ENCODE measurements at regions not wholly inside any gene's neighbourhood (a gene's known extent, or its start where the extent isn't known, plus 50 kb on each side); places are given as distances from the start of the nearest gene placed in this dataset.

- DNase-seq = no peak
Measured at GRCh38 chr1:5367306-5367705, 624.9 kb downstream of the NPHP4 start.

GRCh38 chr1:5365751-5366150 is 626.5 kb downstream of the NPHP4 start:
- no peak for DNase-seq

DNA sequence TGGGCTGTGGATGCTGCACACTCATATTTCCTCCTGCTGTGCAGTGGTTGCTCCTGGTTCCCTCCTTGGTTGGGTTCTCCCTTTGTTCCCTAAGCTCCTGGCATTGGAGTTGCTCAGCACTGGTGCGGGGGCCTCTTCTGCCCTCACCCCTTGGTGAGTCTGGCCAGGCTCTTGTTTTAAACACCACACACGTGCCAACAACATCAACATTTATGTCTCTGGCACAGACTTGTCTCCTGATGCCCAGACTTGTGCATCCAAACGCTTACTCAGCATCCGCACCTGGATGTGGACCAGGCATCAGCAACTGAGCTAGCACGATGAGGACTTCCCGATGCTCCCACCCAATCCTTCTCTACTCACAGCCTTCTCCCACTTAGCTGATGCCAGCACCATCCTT is 627.6 kb downstream of the NPHP4 start:
- no peak for DNase-seq

DNA sequence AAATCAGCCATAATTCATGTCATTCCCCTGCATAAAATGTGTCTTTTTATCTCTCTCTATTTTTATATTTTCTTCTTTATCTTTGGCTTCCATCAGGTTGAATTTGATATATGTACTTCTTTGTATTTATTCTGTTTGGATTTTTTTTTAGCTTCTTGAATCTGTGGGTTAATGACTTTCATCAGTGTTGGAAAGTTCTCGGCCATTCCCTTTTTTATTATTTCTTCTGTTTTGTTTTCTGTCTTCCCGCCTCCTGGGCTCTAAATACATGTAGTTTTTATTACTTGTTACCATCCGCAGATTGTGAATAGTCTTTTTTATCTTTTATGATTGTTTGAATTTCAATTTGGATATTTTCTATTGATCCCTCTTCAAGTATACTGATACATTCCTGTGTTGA is 637.5 kb downstream of the NPHP4 start:
- no peak for DNase-seq

DNA sequence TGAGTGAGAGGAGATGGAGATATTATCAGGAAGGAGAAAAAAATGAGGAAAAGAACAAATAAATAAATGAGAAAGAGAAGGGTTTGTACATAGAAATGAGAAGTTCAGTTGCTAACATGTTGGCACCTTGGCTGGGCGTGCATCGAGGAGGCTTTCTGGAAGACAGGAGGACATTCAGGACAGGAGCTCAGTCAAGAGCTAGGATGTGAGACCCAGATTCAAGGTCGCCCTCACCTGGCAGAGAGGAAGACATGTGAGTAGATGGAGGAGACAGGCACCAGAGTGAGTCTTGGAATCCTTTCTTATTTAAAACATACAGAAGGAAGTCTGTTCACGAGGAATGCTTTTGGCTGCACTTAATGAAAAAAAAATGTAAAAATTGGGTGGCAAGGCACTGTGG is 640.9 kb downstream of the NPHP4 start:
- no peak for DNase-seq

- no peak for DNase-seq
Measured at GRCh38 chr1:5349526-5349925, 642.7 kb downstream of the NPHP4 start.

DNA sequence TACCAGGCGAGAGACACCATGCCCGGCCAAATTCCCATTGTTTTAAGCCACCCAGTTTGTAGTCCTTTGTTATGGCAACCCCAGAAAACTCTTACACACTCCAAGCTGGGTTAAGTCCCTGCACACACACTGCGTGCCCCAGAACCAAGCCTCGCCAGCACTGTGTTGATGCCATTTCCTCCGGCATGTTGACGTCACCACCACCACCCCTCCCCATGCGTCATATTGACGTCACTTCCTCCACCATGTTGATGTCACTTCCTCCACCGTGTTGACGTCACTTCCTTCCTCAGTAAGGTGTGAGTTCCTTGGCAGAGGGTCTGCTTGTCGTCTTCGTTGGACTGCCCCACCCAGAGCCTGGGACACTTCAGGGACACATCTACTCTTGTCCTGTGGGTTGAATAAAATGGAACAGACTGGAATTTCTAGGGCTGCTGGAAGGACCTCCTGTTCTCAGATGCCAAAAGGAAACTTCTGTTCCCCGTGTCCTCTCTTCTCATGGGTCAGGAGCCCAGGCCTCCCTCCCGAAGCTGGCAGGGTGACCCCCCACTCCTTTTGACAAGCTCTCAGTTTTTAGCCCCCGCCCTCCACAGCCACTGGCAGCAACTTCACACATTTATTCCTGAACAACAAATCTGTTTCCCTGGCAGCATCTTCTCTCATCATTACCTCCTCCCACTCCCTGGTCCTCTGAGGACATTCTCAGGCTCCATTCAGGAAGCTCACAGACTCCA is 643.3 kb downstream of the NPHP4 start:
- no peak for DNase-seq

- DNase-seq = no peak
Measured at GRCh38 chr1:5347726-5348125, 644.5 kb downstream of the NPHP4 start.

DNA sequence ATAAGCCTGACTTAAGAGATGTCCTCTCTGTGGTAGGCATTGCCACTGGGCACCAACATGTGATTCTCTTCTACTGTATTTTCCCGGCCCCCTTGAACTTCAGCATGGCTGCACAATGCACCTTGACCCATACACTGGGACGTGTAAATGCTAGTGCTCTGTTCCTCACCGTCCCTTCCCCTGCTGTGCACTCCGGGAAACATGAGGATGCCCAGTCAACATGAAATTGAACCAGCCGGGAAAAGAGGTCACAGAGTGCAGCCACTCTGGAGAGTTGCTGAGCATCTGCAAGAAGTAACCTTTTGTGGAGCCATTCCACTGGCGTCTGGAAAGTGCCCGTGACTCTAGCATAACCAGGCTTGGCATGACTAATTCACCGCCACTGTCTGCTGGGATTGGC is 646.7 kb downstream of the NPHP4 start:
- DNase-seq = no peak

- no peak for DNase-seq
Measured at GRCh38 chr1:5343256-5344020, 648.8 kb downstream of the NPHP4 start.

- DNase-seq = no peak
Measured at GRCh38 chr1:5342830-5343229, 649.4 kb downstream of the NPHP4 start.

DNA sequence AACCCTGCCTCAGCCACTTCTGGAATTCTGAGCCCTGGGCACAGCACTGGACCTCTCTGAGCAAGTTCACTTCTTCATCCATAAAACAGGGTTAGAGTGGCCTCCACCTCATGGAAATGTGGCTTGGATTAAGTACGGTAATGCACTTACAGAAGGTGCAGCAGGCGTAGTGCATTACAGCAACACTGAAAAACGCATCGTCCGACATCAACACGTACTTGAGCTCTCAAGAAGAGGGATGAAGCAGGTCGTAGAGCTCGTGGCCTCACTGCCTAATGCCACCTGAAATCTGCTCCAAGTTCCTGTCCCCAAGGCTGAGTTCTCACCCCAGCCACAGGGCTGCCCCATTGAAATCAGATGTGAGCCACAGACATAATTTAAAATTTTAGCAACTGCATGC is 650.1 kb downstream of the NPHP4 start:
- no peak for DNase-seq

DNA sequence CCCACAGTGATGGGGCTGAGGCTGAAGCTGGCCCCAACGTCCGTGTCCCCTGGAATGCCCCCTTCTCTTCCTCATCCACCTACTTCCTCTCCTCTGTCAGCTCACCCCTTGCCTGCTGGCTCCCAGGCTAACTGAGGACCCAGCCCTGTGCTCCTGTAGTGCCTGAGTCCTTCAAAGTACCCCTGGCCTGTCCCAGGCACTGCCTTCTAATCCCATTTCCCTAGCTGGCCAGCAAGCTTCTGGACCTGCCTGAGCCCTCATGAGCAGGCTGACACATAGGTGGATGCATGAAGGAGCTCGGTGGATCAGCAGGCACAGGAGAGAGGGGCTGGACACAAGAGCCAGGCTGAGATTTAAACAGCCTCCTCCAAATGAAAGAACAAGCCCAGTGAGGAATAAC is 650.8 kb downstream of the NPHP4 start:
- no peak for DNase-seq

DNA sequence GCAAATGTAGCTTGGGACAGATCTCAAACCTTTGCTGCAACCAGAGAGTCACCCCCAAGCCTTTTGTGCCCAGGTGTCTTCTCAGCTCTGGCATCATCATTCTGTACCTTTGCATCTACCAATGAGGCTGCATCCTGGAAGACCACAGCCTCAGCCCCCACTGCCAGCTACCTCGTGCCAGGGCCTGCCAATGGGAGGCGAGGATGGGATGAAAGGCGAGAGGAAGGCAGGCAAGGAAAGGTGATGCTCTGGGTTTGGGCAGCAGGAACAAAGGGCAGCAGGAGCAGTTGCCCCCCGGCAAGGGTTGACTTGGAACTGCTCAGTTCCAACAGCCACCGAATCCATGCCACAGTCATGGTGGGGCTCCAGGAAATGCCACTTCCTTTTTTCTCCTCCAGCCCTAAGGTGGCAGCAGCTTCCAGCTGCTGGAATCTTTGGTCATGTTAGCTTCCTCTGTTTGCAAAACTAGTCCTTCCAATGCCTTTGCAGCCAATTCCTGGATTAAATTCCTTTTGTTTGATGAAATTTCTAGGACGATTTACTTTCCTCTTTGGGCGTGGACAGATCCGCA is 651.6 kb downstream of the NPHP4 start:
- DNase-seq = no peak

GRCh38 chr1:5338466-5338865 is 653.8 kb downstream of the NPHP4 start:
- DNase-seq = no peak

- no peak for DNase-seq
Measured at GRCh38 chr1:5333291-5333690, 658.9 kb downstream of the NPHP4 start.

GRCh38 chr1:5331101-5331500 is 661.1 kb downstream of the NPHP4 start:
- DNase-seq = no peak

- no peak for DNase-seq
Measured at GRCh38 chr1:5329068-5329739, 663.0 kb downstream of the NPHP4 start.

DNA sequence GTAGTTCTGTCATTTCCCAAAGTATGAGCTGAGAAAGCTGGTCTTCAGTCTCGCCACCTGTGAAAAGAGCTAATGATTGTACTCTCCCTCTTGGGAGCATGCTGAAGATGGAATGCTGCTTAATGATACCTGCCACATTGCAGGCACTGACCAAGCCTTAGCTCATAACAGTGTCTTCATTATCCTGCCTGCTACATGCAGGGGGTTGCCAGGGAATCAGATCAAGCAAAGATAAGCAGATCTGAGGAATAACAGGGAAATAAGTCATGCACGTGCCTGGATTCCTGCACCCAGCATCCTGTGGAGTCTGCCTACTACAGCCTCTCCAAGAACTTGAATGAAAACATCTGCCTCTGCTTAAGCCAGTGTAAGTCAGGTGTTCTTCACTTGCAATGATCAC is 667.3 kb downstream of the NPHP4 start:
- no peak for DNase-seq

DNA sequence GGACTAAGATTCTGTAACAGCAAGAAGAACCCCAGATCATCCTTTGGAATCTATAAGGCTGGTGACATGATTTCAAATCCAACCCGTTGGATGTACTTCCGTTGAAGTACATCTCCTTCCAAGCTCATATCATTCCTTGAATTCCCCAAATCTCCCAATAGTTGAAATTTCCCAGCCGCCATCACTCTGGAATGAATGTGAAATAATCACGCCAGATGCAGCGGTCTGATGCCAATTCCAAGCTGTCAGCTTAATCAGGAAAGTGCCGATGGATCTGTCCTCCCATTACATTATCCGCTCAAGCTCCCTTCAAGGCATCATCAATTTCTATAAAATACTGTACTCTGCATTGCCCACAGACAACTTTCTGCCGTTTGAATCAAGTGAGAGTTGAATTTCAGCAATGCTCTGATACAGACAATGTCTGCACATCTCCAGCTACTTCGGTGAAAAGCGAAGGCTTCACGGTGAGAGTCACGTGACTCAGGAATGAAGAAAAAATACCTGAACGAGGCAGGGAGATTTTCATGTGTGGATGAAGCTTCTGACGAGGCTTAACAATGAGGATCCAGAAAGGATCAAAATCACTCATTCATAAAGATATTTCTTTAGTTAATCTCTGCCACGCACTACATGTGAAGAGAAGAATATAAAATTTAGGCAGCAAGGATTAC is 663.9 kb downstream of the AJAP1 start:
- no peak for DNase-seq

DNA sequence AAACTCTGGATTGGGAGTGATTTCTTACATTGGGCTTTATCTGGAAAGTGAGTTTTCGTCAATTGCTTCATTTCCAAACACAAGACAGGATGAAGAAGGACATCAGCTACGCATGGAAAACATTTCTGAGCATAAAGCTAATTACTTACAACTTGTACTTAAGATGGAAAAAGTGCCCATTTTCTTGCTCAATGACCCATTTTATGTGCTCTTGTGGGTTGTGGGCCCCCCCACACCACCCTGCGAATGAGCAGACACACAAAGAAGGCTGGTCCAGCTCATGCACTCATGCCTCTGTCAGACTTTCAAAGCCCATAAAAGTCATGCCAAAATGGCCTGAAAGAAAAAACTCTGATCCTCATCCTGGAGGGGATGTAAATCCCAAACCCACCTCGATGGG is 663.0 kb downstream of the AJAP1 start:
- DNase-seq = no peak

GRCh38 chr1:5312862-5313261 is 658.5 kb downstream of the AJAP1 start:
- DNase-seq = no peak

- no peak for DNase-seq
Measured at GRCh38 chr1:5312293-5312674, 657.9 kb downstream of the AJAP1 start.

All from right hindlimb (tissue), 1 donor.